Fibroblast of skin of abdomen (primary cell): ENCODE measurements at regions not wholly inside any gene's neighbourhood (a gene's known extent, or its start where the extent isn't known, plus 50 kb on each side); places are given as distances from the start of the nearest gene placed in this dataset.
A peak's percentile ranks its signal among the peaks of the same experiment; 100 is the strongest.
"Not testable (repeated sequence)": the region's sequence is repeated elsewhere in the genome, so short reads cannot be mapped to it uniquely, and the experiment has no call there.

ENCODE experiments used
- DNase-seq: peaks from one replicate; pipeline ENCODE4 v3.0.0-alpha.2; 2013

DNA sequence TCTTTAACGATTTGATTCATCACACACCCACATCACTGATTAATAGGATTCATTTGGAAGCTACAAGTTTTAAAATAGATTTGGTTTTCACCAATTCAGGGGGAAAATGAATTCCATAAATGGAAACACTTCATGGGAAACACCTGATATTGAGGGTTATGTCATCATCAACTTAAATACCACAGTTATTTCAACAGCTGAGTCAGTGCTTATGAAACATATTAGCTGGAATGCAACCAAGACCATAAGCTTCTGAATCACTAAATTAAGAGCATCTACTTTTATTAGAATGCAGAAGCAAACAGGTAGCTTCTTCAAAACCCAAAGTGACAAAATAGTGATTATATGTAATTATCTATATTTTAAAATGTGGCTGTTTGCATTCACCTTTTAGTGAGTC lies 207.8 kb upstream of the DCAF8L1 start:
- peak; percentile 75 for DNase-seq

DNA sequence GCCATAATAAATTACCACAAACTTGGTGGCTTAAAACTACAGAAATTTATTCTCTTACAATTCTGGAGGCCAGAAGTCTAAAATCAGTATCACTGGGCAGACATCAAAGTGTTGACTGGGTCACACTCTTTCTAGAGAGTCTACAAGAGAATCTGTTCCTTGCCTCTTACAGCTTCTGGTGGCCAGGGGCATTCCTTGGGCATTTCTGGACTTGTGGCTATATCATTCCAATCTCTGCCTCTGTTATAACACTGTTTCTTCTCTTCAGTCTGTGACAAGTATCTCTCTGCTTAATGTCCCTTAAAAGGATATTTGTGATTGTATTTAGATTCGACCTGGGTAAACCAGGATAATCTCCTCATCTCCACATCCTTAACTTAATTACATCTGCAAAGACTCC lies 207.3 kb upstream of the DCAF8L1 start:
- DNase-seq: peak; percentile 6

- DNase-seq: peak; percentile 4
These were observed 198.8 kb upstream of the DCAF8L1 start for GRCh38 chrX:28180096-28180495.

GRCh38 chrX:28178206-28178605 lies 197.0 kb upstream of the DCAF8L1 start:
- DNase-seq: no peak

DNA sequence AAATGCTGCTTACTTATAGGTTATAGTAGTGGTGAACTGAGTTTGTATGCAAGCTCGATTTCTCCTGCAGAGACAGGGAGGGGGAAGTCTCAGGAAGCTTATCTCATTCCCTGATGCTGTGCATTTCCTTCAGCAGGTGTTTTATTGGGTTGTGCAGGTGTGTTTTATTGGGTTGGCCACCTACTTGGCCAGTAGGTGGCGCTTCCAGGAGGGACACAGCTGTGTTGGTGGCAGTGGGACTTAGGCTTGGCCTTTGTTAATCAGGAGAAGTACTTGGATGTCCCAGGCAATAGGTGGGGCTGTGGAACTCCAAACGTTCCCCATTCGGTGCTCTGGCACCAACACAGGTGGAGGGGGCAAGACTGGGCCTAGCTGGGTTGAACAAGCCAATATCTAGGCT lies 196.0 kb upstream of the DCAF8L1 start:
- DNase-seq: no peak

DNA sequence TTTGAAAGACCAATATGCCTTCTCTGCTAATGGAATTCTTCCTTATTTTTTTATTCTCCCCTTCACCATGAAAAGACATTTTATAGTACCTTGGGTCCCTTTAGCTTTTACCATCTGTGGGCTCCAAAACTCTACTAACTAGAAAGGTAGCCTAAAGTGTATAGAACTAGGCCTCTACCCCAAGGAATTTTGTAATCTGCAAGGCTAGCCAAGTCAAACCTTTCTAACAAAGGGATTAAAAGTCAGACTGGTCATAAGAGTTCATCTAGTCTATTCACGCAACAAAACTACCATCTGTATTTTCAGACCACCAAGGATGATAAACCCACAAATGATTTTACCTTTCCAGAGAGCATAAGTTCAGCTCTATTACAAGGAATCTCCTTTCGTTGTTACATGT lies 189.5 kb upstream of the DCAF8L1 start:
- DNase-seq: no peak

GRCh38 chrX:28158019-28158777 lies 176.9 kb upstream of the DCAF8L1 start:
- DNase-seq: no peak

- DNase-seq: not testable (repeated sequence)
These were observed 171.0 kb upstream of the DCAF8L1 start for GRCh38 chrX:28152263-28152662.

- peak; percentile 1 for DNase-seq
These were observed 154.3 kb upstream of the DCAF8L1 start for GRCh38 chrX:28135378-28136047.

- no peak for DNase-seq
These were observed 152.5 kb upstream of the DCAF8L1 start for GRCh38 chrX:28133763-28134162.

GRCh38 chrX:28127662-28128061 lies 146.4 kb upstream of the DCAF8L1 start:
- no peak for DNase-seq

GRCh38 chrX:28126886-28127285 lies 145.6 kb upstream of the DCAF8L1 start:
- DNase-seq: no peak

- no peak for DNase-seq
These were observed 143.2 kb upstream of the DCAF8L1 start for GRCh38 chrX:28124416-28124815.

GRCh38 chrX:28120580-28121245 lies 139.5 kb upstream of the DCAF8L1 start:
- DNase-seq: not testable (repeated sequence)

DNA sequence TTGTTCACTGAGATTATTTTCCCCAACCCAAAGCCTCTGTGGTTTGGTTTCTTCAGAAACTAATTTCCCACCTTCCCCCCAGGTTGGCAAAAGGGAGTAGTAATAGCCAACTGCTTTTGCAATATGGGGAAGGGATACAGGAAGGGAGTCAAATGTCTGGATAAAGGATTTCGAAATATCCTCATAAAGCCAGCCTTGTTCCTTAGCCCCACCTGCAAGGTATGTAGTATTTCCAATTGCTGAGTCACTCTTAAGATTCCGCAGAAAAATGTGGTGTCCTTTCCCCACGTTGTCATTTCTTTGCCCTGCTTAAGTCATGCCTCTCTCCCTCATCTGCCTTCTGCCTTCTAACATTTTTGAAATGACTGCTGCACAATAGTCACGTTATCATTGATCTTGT lies 138.8 kb upstream of the DCAF8L1 start:
- no peak for DNase-seq

GRCh38 chrX:28108186-28108945 lies 127.1 kb upstream of the DCAF8L1 start:
- DNase-seq: no peak

GRCh38 chrX:28099166-28099565 lies 117.9 kb upstream of the DCAF8L1 start:
- no peak for DNase-seq

DNA sequence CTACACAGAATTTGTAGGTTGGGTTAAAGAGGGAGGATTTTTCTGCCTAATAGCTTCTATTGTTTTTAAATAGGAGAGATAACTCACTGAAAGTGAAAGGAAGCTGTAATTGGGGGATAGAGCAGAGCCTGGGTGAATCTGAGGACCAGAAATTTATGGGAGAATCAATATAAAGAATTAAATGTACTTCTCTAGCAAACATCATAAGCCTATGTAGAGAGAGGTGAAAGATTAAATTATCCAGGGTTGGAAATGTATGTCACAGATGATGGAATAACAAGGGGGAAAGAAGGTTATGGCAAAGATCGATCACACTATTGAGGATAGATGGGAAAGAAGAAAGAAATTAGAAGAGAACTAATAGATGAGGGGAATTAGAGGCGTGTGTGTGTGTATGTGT lies 104.4 kb upstream of the DCAF8L1 start:
- DNase-seq: no peak

DNA sequence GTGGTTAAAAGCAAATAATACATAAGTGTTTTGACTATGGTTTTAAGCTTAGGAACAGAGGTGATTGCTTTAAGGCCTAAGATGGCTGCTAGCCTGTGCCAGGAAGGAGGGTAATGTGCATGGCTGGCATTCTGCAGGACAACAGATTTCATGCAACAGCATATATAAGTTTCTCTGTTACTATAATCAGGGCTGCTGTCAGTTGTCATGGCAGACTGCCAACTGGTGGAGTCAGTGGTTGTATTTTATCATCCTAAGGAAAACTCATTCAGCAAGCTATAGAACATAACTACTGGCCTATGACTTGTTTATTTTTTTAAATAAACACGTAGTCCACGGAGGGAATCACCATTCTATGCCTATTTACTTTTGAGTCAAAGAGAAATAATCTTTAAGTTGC lies 77.7 kb upstream of the DCAF8L1 start:
- DNase-seq: peak; percentile 1

- no peak for DNase-seq
These were observed 61.7 kb upstream of the DCAF8L1 start for GRCh38 chrX:28042826-28043564.

DNA sequence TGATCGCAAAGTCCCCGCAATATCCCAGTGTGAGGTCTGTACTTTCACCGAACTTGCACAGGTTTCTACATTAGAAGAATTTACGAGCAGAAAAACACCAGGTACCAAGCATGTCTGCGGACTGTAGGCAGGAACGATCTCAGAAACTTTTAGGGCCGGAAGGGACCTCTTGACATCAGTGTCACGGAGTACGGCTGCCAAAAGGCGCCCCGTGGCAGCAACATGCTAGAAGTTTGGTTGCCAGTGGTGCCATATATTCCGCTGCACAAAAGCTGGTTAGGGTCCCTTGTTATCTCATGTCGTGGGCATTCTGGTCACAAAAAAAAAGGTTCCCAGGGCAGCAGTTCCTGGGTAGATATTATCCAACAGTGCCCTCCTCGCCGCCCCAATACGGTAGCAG lies 61.0 kb upstream of the DCAF8L1 start:
- no peak for DNase-seq

GRCh38 chrX:28039258-28039657 lies 58.0 kb upstream of the DCAF8L1 start:
- no peak for DNase-seq
